Activated CD4-positive, alpha-beta T cell treated with anti-CD3 and anti-CD28 coated beads, Interleukin-2, amount 10 ng/mL, durations not matched to agents 7 days and 5 days (primary cell): ENCODE measurements at regions not wholly inside any gene's neighbourhood (a gene's known extent, or its start where the extent isn't known, plus 50 kb on each side); places are given as distances from the start of the nearest gene placed in this dataset.
A peak's percentile ranks its signal among the peaks of the same experiment; 100 is the strongest.

ENCODE experiments used
- CTCF ChIA-PET: fragments of 350-600 bp; sonication (Branson Sonifier 250); formaldehyde crosslinking; loops from one replicate; lab custom pipeline; 2021; ENCODE audit warnings: antibody characterized with exemption; lab: Charles Lee
- POLR2A ChIA-PET: fragments of 350-600 bp; sonication (Branson Sonifier 250); formaldehyde crosslinking; loops from one replicate; lab custom pipeline; 2021; ENCODE audit warnings: antibody characterized with exemption; lab: Charles Lee
- DNase-seq: peaks from one replicate; pipeline ENCODE4 v3.0.0-alpha.2; 2020
- H3K27ac Mint-ChIP-seq: one replicate; pipeline ENCODE4 v1.8.0; 2021; ENCODE audit warnings: mild to moderate bottlenecking, moderate library complexity, mixed read lengths
- H3K27me3 Mint-ChIP-seq: one replicate; pipeline ENCODE4 v1.8.0; 2021; ENCODE audit warnings: mixed read lengths
- H3K36me3 Mint-ChIP-seq: one replicate; pipeline ENCODE4 v1.8.0; 2021; ENCODE audit warnings: low read depth, mixed read lengths
- H3K4me1 Mint-ChIP-seq: one replicate; pipeline ENCODE4 v1.8.0; 2021; ENCODE audit warnings: mixed read lengths
- H3K4me3 Mint-ChIP-seq: one replicate; pipeline ENCODE4 v1.8.0; 2021; ENCODE audit warnings: mild to moderate bottlenecking, moderate library complexity, mixed read lengths
- H3K9me3 Mint-ChIP-seq: one replicate; pipeline ENCODE4 v1.8.0; 2021; ENCODE audit warnings: mixed read lengths

GRCh38 chr6:2378046-2378657 is 132.7 kb upstream of the GMDS start:
- Mint-ChIP-seq H3K4me3 (no peak overlapping the region), H3K36me3 (no peaks in the 10 kb centered on the region), H3K4me1 (no peaks in the 10 kb centered on the region), H3K27ac (no peak overlapping the region), H3K9me3 (no peaks in the 10 kb centered on the region), H3K27me3 (no peaks in the 10 kb centered on the region)
- DNase-seq, result no peak
- CTCF ChIA-PET, result no interaction called here
- POLR2A ChIA-PET, result no interaction called here

- Mint-ChIP-seq H3K27ac (no peak overlapping the region), H3K27me3 (no peaks in the 10 kb centered on the region), H3K4me3 (no peak overlapping the region), H3K9me3 (no peaks in the 10 kb centered on the region), H3K36me3 (no peaks in the 10 kb centered on the region), H3K4me1 (no peaks in the 10 kb centered on the region)
- DNase-seq, result no peak
- POLR2A ChIA-PET, result no interaction called here
- CTCF ChIA-PET, result interaction anchor here (0.6 kb wide), 1 partner anchor 137 kb away, joined by 3 read pairs; no protein-coding TSS in a partner anchor
Observed at GRCh38 chr6:2376429-2377355, 131.3 kb upstream of the GMDS start.

GRCh38 chr6:2375443-2375842 is 130.0 kb upstream of the GMDS start:
- no peaks in the 10 kb centered on the region for H3K27me3 Mint-ChIP-seq
- CTCF ChIA-PET, result no interaction called here
- H3K4me3 Mint-ChIP-seq, result no peak overlapping the region
- H3K9me3 Mint-ChIP-seq, result no peaks in the 10 kb centered on the region
- DNase-seq, result no peak
- no peaks in the 10 kb centered on the region for H3K4me1 Mint-ChIP-seq
- POLR2A ChIA-PET, result no interaction called here
- H3K36me3 Mint-ChIP-seq, result no peaks in the 10 kb centered on the region
- no peak overlapping the region for H3K27ac Mint-ChIP-seq

GRCh38 chr6:2369606-2370005 is 124.2 kb upstream of the GMDS start:
- no peak for DNase-seq
- H3K27me3 Mint-ChIP-seq, result no peaks in the 10 kb centered on the region
- ChIA-PET CTCF (no interaction called here), POLR2A (no interaction called here)
- no peaks in the 10 kb centered on the region for H3K36me3 Mint-ChIP-seq
- no peak overlapping the region for H3K4me3 Mint-ChIP-seq
- H3K27ac Mint-ChIP-seq, result no peak overlapping the region
- H3K4me1 Mint-ChIP-seq, result peaks cover 2% of the 10 kb centered on the region
- no peaks in the 10 kb centered on the region for H3K9me3 Mint-ChIP-seq

GRCh38 chr6:2363211-2363610 is 117.8 kb upstream of the GMDS start:
- ChIA-PET CTCF (interaction anchor here (0.5 to 1.0 kb wide), 2 partner anchors 80 to 274 kb away, joined by 3 to 4 read pairs; no protein-coding TSS in a partner anchor), POLR2A (no interaction called here)
- Mint-ChIP-seq H3K27me3 (no peaks in the 10 kb centered on the region), H3K27ac (no peak overlapping the region), H3K36me3 (no peaks in the 10 kb centered on the region), H3K4me1 (no peaks in the 10 kb centered on the region), H3K9me3 (no peaks in the 10 kb centered on the region), H3K4me3 (no peak overlapping the region)
- DNase-seq, result no peak

GRCh38 chr6:2361195-2361594 is 115.8 kb upstream of the GMDS start:
- Mint-ChIP-seq H3K4me1 (no peaks in the 10 kb centered on the region), H3K36me3 (no peaks in the 10 kb centered on the region), H3K27ac (no peak overlapping the region), H3K27me3 (no peaks in the 10 kb centered on the region), H3K9me3 (no peaks in the 10 kb centered on the region), H3K4me3 (no peak overlapping the region)
- no peak for DNase-seq
- POLR2A ChIA-PET, result no interaction called here
- CTCF ChIA-PET, result no interaction called here

- ChIA-PET POLR2A (no interaction called here), CTCF (interaction anchor here (0.6 kb wide), 1 partner anchor 1636 kb away, joined by 3 read pairs; no protein-coding TSS in a partner anchor)
- Mint-ChIP-seq H3K36me3 (no peaks in the 10 kb centered on the region), H3K9me3 (no peaks in the 10 kb centered on the region), H3K27me3 (peaks cover 2% of the 10 kb centered on the region), H3K4me1 (no peaks in the 10 kb centered on the region), H3K27ac (no peak overlapping the region), H3K4me3 (no peak overlapping the region)
- no peak for DNase-seq
Observed at GRCh38 chr6:2360716-2361115, 115.3 kb upstream of the GMDS start.

GRCh38 chr6:2360126-2360525 is 114.7 kb upstream of the GMDS start:
- no peaks in the 10 kb centered on the region for H3K9me3 Mint-ChIP-seq
- H3K4me3 Mint-ChIP-seq, result no peak overlapping the region
- H3K27ac Mint-ChIP-seq, result no peak overlapping the region
- H3K4me1 Mint-ChIP-seq, result no peaks in the 10 kb centered on the region
- H3K27me3 Mint-ChIP-seq, result peaks cover 2% of the 10 kb centered on the region
- DNase-seq, result no peak
- CTCF ChIA-PET, result interaction anchor here (0.6 kb wide), 1 partner anchor 1636 kb away, joined by 3 read pairs; no protein-coding TSS in a partner anchor
- H3K36me3 Mint-ChIP-seq, result no peaks in the 10 kb centered on the region
- POLR2A ChIA-PET, result no interaction called here

GRCh38 chr6:2355150-2355549 is 109.7 kb upstream of the GMDS start:
- no peak for DNase-seq
- POLR2A ChIA-PET, result no interaction called here
- H3K27ac Mint-ChIP-seq, result no peak overlapping the region
- CTCF ChIA-PET, result interaction anchor here (2.0 to 2.1 kb wide), 2 partner anchors 146 to 760 kb away, joined by 6 to 10 read pairs; no protein-coding TSS in a partner anchor
- H3K9me3 Mint-ChIP-seq, result no peaks in the 10 kb centered on the region
- no peak overlapping the region for H3K4me3 Mint-ChIP-seq
- H3K27me3 Mint-ChIP-seq, result peaks cover 2% of the 10 kb centered on the region
- H3K36me3 Mint-ChIP-seq, result no peaks in the 10 kb centered on the region
- H3K4me1 Mint-ChIP-seq, result no peaks in the 10 kb centered on the region

- H3K27me3 Mint-ChIP-seq, result peaks cover 2% of the 10 kb centered on the region
- H3K36me3 Mint-ChIP-seq, result no peaks in the 10 kb centered on the region
- no peak overlapping the region for H3K27ac Mint-ChIP-seq
- CTCF ChIA-PET, result interaction anchor here (0.5 to 2.1 kb wide), 6 partner anchors 31 to 758 kb away, joined by 3 to 10 read pairs (median 4); no protein-coding TSS in a partner anchor
- H3K4me3 Mint-ChIP-seq, result no peak overlapping the region
- no peaks in the 10 kb centered on the region for H3K9me3 Mint-ChIP-seq
- no peaks in the 10 kb centered on the region for H3K4me1 Mint-ChIP-seq
- no peak for DNase-seq
- POLR2A ChIA-PET, result no interaction called here
Observed at GRCh38 chr6:2354138-2354491, 108.7 kb upstream of the GMDS start.

GRCh38 chr6:2353412-2354137 is 108.2 kb upstream of the GMDS start:
- Mint-ChIP-seq H3K9me3 (no peaks in the 10 kb centered on the region), H3K4me1 (no peaks in the 10 kb centered on the region), H3K27me3 (peaks cover 2% of the 10 kb centered on the region), H3K4me3 (no peak overlapping the region), H3K27ac (no peak overlapping the region), H3K36me3 (no peaks in the 10 kb centered on the region)
- POLR2A ChIA-PET, result no interaction called here
- CTCF ChIA-PET, result interaction anchor here (0.5 to 2.1 kb wide), 6 partner anchors 31 to 758 kb away, joined by 3 to 10 read pairs (median 4); no protein-coding TSS in a partner anchor
- peak; percentile 69 for DNase-seq

- Mint-ChIP-seq H3K27me3 (peaks cover 2% of the 10 kb centered on the region), H3K36me3 (no peaks in the 10 kb centered on the region), H3K4me1 (no peaks in the 10 kb centered on the region), H3K4me3 (no peak overlapping the region), H3K27ac (no peak overlapping the region), H3K9me3 (no peaks in the 10 kb centered on the region)
- POLR2A ChIA-PET, result no interaction called here
- no peak for DNase-seq
- CTCF ChIA-PET, result no interaction called here
Observed at GRCh38 chr6:2351807-2352431, 106.5 kb upstream of the GMDS start.
